PC-9 (cell line): ENCODE measurements at regions not wholly inside any gene's neighbourhood (a gene's known extent, or its start where the extent isn't known, plus 50 kb on each side); places are given as distances from the start of the nearest gene placed in this dataset.

Experiments used
- BruUV-seq: library from RNA; stranded (reverse); fragments of 400-500 nt; replicated peaks from 2 replicates; lab custom pipeline; 2021; lab: Mats Ljungman, UMichigan
- CTCF ChIA-PET: fragments of 300-600 bp; sonication (Branson Sonifier 250); formaldehyde crosslinking; loops from one replicate; lab custom pipeline; 2022; ENCODE audit warnings: antibody characterized with exemption; lab: Charles Lee
- POLR2A ChIA-PET: fragments of 300-600 bp; sonication (Branson Sonifier 250); formaldehyde crosslinking; loops from one replicate; lab custom pipeline; 2022; ENCODE audit warnings: antibody characterized with exemption; ENCODE audit not compliant: unreplicated experiment; lab: Charles Lee
- DNase-seq, 2 experiments: peaks; one replicate each; pipeline versions ENCODE4 v3.0.0 to v3.0.0-alpha.2; 2015 to 2022; ENCODE audit warnings: mixed read lengths in 1 of 2
- H2AFZ ChIP-seq: fragments of 200-600 bp; sonication (generic); 2 replicates; pipeline ENCODE4 v1.8.1; 2017; ENCODE audit warnings: antibody characterized with exemption
- H3F3A ChIP-seq: fragments of 200-600 bp; sonication (generic); 2 replicates; pipeline ENCODE4 v1.8.1; 2017; ENCODE audit warnings: antibody characterized with exemption, mild to moderate bottlenecking, low read depth; ENCODE audit not compliant: insufficient read depth
- H3K27ac ChIP-seq: fragments of 200-600 bp; sonication (generic); 2 replicates; pipeline ENCODE4 v1.6.1; 2016; ENCODE audit warnings: mixed run types
- H3K27me3 ChIP-seq: fragments of 200-600 bp; sonication (generic); 2 replicates; pipeline ENCODE4 v1.6.1; 2016; ENCODE audit warnings: low read depth, mixed run types; ENCODE audit not compliant: insufficient read depth
- H3K36me3 ChIP-seq: fragments of 200-600 bp; sonication (generic); 2 replicates; pipeline ENCODE4 v1.6.1; 2016; ENCODE audit warnings: low read depth, mixed run types
- H3K4me1 ChIP-seq: fragments of 200-600 bp; sonication (generic); replicated peaks from 2 replicates; pipeline ENCODE4 v1.6.1; 2016; ENCODE audit warnings: mixed run types; ENCODE audit not compliant: insufficient read depth
- H3K4me2 ChIP-seq: fragments of 200-600 bp; sonication (generic); 2 replicates; pipeline ENCODE4 v1.6.1; 2017; ENCODE audit warnings: mixed run types
- H3K4me3 ChIP-seq: fragments of 200-600 bp; sonication (generic); 2 replicates; pipeline ENCODE4 v1.6.1; 2016; ENCODE audit warnings: mixed run types
- H3K79me2 ChIP-seq: fragments of 200-600 bp; sonication (generic); 2 replicates; pipeline ENCODE4 v1.6.1; 2017; ENCODE audit warnings: low read depth, mixed run types
- H3K9me2 ChIP-seq: fragments of 200-600 bp; sonication (generic); 2 replicates; pipeline ENCODE4 v1.8.1; 2017; ENCODE audit warnings: mild to moderate bottlenecking; ENCODE audit not compliant: insufficient read depth
- H3K9me3 ChIP-seq: fragments of 200-600 bp; sonication (generic); 2 replicates; pipeline ENCODE4 v1.8.1; 2016; ENCODE audit warnings: low read depth; ENCODE audit not compliant: insufficient read depth
- H4K20me1 ChIP-seq: fragments of 200-600 bp; sonication (generic); 2 replicates; pipeline ENCODE4 v1.8.1; 2017; ENCODE audit not compliant: insufficient read depth
- CTCF ChIP-seq: fragments of 200-600 bp; sonication (generic); conservative IDR thresholded peaks from 2 replicates; pipeline ENCODE4 v1.6.1; 2017; ENCODE audit warnings: mixed run types, antibody characterized with exemption, mild to moderate bottlenecking, moderate library complexity
- EZH2 ChIP-seq: fragments of 200-600 bp; sonication (generic); IDR thresholded peaks from 2 replicates; pipeline ENCODE4 v1.8.0; 2017; ENCODE audit warnings: antibody characterized with exemption, low read depth
- intact Hi-C: fragments of 100-400 bp; cut with micrococcal nuclease; formaldehyde crosslinking; loops from one replicate; pipeline ENCODE4 v1.10.0; 2022; ENCODE audit not compliant: unreplicated experiment

GRCh38 chr4:124265701-124266100 lies 446.8 kb downstream of the ANKRD50 start:
- intact Hi-C loops, result loop anchor here (2.0 kb wide), 1 partner anchor 57 kb away; no protein-coding TSS in a partner anchor
- BruUV-seq, result no TSS peak
- Histone ChIP-seq H3F3A (no peaks in the 10 kb centered on the region), H3K27ac (no peak overlapping the region), H3K9me2 (no peaks in the 10 kb centered on the region), H3K36me3 (no peaks in the 10 kb centered on the region), H3K4me3 (no peak overlapping the region), H2AFZ (no peak overlapping the region), H3K27me3 (no peaks in the 10 kb centered on the region), H3K4me1 (no peaks in the 10 kb centered on the region), H3K9me3 (no peaks in the 10 kb centered on the region), H4K20me1 (no peaks in the 10 kb centered on the region), H3K4me2 (no peak overlapping the region), H3K79me2 (no peaks in the 10 kb centered on the region)
- CTCF ChIA-PET, result no interaction called here
- no peak for DNase-seq
- TF ChIP-seq EZH2 (no peak), CTCF (no peak)
- POLR2A ChIA-PET, result interaction anchor here (0.6 kb wide), 1 partner anchor 9 kb away, joined by 3 read pairs; no protein-coding TSS in a partner anchor

- DNase-seq, result no peak
- intact Hi-C loops, result loop anchor here (2.0 kb wide), 1 partner anchor 56 kb away; no protein-coding TSS in a partner anchor
- Histone ChIP-seq H2AFZ (no peak overlapping the region), H3K36me3 (no peaks in the 10 kb centered on the region), H3K4me1 (no peaks in the 10 kb centered on the region), H4K20me1 (no peaks in the 10 kb centered on the region), H3K9me3 (no peaks in the 10 kb centered on the region), H3K9me2 (no peaks in the 10 kb centered on the region), H3K27ac (no peak overlapping the region), H3K79me2 (no peaks in the 10 kb centered on the region), H3F3A (no peaks in the 10 kb centered on the region), H3K4me3 (no peak overlapping the region), H3K27me3 (no peaks in the 10 kb centered on the region), H3K4me2 (no peak overlapping the region)
- ChIA-PET CTCF (no interaction called here), POLR2A (no interaction called here)
- no TSS peak for BruUV-seq
- no peak for TF ChIP-seq CTCF
- TF ChIP-seq EZH2, result no peak
Observed at GRCh38 chr4:124266721-124267120, 445.8 kb downstream of the ANKRD50 start.

GRCh38 chr4:124276461-124276860 lies 436.1 kb downstream of the ANKRD50 start:
- BruUV-seq, result no TSS peak
- Histone ChIP-seq H3K27ac (no peak overlapping the region), H3K4me2 (no peak overlapping the region), H3K27me3 (no peaks in the 10 kb centered on the region), H4K20me1 (no peaks in the 10 kb centered on the region), H3K36me3 (no peaks in the 10 kb centered on the region), H3K4me1 (peaks cover 5% of the 10 kb centered on the region; the same call in 1 of the 2 replicates), H3K9me3 (no peaks in the 10 kb centered on the region; the same call in 1 of the 2 replicates), H3K4me3 (no peak overlapping the region), H3K79me2 (no peaks in the 10 kb centered on the region), H3K9me2 (no peaks in the 10 kb centered on the region), H2AFZ (no peak overlapping the region), H3F3A (no peaks in the 10 kb centered on the region)
- ChIA-PET POLR2A (no interaction called here), CTCF (no interaction called here)
- TF ChIP-seq CTCF (no peak), EZH2 (no peak)
- no peak for DNase-seq
- intact Hi-C loops, result no loop called here
